HG03439 (cell line): ENCODE measurements at regions not wholly inside any gene's neighbourhood (a gene's known extent, or its start where the extent isn't known, plus 50 kb on each side); places are given as distances from the start of the nearest gene placed in this dataset.

Experiments used
- ATAC-seq: cut with Tn5 transposase; IDR thresholded peaks from one replicate; pipeline ENCODE4 v1.9.1; 2021; ENCODE audit warnings: mild to moderate bottlenecking, moderate library complexity; ENCODE audit not compliant: unreplicated experiment

- ATAC-seq, result no peak
Measured at GRCh38 chr2:62370321-62371250, 135.4 kb downstream of the TMEM17 start.

DNA sequence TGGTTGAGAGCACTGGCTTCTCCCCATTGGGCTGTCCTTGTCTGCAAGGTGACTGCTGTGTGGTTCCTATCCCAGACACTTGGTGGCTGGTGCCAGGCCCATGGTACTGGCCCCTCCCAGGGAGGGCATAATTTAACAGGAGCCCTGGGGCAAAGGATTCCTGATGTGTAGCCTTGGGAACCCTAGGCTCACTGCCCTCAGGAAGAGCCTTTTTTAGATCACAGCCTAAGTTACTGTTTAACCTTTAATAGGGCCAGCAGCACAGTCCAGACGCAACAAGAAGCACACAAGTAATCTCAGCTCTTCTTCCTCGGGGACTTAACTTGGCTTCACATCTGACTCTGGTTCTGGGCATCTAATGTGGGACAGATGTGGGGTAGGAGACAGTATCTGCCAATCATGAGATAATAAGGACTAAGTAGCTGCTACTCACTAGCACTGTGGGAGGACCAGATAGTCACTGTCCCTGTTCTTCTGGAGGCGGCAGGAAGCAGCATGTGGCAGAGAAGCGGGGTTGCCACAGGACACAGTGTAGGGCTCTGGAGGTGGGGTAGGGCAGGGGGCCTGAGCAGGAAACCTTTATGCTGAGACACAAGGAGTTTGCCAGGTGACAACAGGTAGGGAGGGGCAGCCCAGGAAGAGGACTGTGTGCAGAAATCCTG is 136.3 kb downstream of the TMEM17 start:
- no peak for ATAC-seq

DNA sequence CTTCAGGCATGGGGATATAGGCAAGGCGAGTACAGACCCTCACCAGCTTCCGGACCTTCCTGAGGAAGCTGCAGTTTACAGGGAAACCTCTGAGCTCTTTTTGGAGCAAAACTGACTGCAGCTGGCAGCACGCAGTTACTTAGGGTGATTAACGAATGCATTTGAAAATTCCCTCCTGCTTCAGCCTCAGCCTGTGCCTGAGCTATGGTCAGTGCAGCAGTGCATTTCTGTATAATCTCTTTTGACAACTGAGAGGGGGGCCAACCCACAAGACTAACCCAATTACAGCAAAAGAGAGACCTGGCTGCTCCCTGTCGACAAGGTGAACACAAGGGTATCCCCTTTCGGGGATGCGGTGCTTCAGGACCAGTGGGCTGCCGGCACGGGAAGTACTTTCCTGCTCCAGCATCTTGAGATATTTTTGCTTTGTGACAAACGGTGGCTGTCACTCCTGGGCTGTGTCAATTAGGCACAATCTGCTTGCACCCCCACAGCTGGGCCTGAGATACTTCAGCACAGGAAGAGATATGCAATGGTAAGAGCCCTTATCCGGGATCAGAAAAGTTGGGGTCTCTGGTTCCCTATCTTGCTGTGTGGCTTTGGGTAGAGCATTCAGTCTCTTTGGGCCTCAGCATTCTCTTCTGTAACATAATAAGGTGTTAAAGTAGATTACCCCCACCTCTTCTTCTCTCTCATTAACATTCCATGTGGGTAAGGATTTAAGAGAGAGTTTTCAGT is 141.0 kb downstream of the TMEM17 start:
- ATAC-seq, result no peak

DNA sequence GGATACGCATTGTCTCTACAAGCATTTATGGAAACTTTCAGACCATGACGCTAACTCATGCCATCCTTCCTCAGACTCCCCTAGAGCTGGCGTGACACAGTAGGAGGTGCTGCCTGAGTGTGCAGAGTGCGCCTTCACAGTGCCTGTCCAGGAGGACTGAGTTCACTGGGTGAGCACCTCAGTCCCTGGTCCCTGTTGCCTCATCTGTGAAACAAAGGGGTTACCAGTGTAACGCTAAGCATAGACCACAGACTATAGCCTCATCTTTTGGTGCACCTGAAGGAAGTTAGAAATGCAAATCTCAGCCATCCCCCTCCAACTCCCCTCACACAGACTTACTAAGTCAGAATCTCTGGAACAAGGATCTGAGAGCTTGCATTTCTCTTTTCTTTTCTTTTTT is 142.8 kb downstream of the TMEM17 start:
- ATAC-seq, result no peak

GRCh38 chr2:62362561-62362960 is 143.4 kb downstream of the TMEM17 start:
- no peak for ATAC-seq

DNA sequence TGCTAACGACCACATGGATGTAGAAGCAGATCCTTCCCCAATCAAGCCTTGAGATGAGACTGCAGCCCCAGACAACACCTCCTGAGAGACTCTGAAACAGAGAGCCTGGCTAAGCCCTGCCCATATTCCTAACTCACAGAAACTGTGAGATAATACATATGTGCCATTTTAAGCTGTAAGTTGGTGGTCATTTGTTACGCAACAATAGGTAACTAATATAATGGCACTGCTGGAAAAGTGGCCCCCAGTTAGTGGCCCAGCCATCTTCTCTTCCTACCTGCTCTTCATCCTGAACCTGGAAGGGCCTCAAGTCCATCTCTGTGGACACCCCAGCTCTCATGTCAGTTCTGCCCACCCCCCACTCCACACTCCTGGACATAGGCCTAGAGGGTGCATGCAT is 144.0 kb downstream of the TMEM17 start:
- ATAC-seq, result no peak

DNA sequence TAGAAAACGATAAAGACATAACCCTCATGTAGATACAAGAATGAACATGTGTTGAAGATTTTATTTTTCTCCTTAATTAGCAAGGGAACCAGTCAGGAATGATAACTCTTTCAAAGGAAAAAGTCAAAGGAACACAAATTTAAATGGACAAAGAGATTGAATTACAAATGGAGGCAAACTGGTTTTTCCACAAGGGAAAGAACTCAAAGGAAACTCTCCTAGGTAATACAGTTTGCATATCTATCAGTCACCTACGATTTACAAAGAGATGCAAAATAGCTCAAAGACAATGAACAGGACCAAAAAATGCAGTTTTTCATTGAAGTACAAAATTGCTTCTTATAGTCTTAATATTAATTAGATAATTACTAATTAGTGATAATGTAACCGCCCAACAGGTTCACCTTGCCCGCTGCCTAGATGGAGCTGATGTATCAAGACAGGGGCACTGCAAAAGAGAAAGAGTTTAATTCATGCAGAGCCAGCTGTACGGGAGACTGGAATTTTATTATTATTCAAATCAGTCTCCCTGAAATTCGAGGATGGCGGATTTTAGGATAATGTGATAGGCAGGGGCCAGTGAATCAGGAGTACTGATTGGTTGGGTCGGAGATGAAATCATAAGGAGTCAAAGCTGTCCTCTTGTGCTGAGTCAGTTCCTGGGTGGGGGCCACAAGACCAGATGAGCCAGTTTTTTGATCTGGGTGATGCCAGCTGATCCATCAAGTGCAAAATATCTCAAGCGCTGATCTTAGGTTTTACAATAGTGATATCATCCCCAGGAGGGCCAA is 151.0 kb downstream of the TMEM17 start:
- ATAC-seq, result no peak

DNA sequence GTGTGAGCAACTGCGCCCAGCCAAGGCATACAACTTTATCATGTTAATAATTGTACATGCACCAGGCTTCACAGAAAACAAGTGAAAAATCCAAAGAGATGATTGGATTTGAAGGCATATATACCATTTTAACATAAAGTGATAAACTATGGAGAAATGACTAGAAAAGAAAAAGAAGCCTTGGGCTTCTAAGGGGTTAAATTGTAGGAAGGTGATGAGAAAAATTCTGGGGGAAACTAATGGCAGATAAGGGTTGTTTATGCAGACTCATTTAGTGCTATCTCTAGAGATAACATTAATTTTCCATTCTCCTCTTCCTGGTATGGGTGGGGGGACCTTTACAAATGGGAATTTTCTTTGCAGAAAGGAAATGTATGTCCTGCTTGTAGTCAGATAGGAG is 154.0 kb downstream of the TMEM17 start:
- ATAC-seq, result no peak

DNA sequence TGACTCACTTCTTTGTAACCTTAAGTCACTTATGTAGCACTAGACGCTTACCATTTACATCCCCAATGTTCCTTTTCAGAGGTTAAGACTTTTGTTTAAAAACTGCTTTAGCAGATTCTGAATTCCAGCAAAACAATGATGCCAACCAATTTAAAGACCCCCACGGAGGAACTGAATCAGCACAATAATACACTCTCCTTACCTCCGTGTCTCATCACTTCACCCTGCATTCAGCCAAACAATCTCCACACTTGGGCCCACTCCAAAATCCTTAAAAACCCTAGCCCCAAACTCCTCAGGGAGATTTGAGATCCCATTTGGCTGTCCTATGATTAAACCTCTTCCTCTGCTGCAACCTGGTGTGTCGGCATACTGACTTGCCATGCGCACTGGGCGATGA is 153.9 kb downstream of the B3GNT2 start:
- no peak for ATAC-seq

DNA sequence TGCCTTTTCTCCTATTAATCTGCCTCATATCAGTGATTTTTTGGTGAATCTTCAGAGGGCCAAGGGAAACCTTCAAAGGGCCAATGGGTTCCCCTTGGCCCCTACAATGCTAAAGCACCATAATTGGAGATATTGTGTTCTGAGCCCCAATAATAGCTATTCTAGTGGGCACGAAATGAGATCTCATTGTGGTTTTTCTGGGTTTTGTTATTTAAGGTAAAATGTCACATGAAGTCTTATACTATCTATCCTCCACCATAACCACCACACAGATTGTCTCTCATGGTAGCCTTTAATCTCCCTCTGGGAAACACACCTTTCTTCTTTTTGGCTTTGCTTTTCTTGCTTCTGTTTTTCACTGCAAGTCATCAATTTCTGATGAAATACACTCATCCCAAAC is 152.8 kb downstream of the B3GNT2 start:
- ATAC-seq, result no peak

DNA sequence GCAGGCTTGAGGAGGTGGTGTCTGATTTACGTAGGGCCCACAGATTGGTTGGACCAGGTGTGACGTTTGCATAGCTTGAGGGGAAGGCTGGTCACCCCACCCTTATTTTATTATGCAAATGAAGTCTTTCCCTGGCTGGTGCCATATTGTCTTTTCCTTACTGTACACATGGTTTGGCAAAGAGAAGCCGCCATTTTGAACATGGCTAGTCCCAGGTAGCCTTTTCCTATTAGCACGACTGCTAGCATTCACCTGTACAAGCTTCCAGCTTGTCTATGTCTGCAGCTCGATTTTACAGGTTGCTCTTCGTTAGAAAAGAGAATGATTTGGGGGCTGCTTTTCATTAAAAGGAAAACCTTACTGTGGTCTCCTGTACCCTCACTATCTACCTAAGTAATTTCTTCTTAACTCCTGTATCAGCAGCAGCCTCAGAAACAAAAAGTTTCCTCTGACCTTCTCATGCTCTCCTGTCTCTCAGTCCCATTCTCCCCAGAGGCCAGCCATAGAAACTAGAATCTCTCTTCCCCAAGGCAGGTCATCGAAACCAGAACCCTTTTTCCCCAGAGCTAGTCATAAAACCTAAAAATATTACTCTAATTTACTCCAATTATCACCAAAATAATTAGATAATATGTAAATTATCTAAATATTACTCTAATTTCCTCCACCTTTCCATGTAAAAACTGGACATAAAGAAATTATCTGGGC is 151.8 kb downstream of the B3GNT2 start:
- ATAC-seq, result no peak

- peak; percentile 65 for ATAC-seq
Measured at GRCh38 chr2:62344472-62344871, 148.6 kb downstream of the B3GNT2 start.

DNA sequence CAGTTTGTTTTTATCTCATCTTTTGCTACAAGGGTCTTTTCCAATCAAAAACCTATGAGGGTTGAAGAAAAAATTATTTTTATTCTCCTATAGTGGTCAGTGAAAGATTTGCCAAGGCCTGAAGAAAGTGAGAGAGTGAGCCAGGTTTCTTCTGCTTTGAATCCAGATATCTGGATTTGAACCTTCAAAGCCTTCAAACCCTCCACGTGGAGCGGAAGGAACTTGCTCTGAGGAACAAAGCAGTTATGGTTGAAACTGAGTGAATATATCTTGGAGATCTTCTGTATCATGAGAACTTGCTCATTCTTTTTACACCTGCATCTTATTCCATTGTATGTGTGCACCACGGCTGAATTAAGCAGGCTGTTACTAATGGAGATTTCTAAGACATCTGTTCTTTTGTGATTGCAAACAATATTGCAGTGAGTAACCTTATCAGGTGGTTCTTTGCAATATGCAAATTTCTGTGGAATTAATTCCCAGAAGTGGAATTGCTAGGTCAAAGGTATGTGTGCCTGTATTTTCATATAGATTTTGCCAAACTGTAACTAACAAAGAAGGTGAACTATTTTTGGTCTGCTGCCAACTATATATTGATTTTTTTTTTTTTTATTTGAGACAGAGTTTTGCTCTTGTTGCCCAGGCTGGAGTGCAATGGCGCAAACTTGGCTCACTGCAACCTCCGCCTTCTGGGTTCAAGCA is 147.9 kb downstream of the B3GNT2 start:
- no peak for ATAC-seq

- no peak for ATAC-seq
Measured at GRCh38 chr2:62343206-62343605, 147.3 kb downstream of the B3GNT2 start.

- ATAC-seq, result peak; percentile 70
Measured at GRCh38 chr2:62340994-62341484, 145.1 kb downstream of the B3GNT2 start.

DNA sequence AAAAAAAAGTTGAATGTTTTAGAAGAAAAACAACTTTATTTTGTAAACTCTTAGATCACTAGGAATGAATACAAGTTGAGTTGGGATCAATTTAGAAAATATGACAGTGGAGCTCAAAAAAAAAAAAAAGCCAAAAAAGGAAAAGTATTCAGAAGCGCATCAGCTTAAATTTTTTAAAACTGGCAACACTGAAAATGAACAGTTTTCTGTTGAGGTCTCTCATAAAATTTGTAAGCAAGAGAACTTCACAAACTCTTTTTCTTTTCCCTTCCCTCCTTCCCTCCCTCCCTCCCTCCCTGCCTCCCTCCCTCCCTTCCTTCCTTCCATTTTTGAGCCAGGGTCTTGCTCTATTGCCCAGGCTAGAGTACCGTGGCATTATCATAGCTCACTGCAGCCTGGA is 143.9 kb downstream of the B3GNT2 start:
- ATAC-seq, result no peak

DNA sequence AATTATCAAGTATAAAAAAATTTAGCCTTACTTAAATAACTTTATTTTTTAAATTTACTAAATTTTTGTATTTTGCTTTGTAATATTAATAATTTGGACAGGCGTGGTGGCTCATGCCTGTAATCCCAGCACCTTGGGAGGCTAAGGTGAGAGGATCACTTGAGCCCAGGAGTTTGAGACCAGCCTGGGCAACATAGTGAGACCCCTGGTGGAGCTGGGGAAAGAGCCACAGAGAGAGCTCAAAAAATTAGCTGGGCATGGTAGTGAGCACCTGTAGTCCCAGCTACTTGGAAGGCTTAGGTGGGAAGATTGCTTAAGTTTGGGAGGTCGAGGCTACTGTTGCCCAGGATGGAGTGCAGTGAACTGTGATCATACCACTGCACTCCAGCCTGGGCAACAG is 143.5 kb downstream of the B3GNT2 start:
- no peak for ATAC-seq

- no peak for ATAC-seq
Measured at GRCh38 chr2:62338111-62338510, 142.2 kb downstream of the B3GNT2 start.

DNA sequence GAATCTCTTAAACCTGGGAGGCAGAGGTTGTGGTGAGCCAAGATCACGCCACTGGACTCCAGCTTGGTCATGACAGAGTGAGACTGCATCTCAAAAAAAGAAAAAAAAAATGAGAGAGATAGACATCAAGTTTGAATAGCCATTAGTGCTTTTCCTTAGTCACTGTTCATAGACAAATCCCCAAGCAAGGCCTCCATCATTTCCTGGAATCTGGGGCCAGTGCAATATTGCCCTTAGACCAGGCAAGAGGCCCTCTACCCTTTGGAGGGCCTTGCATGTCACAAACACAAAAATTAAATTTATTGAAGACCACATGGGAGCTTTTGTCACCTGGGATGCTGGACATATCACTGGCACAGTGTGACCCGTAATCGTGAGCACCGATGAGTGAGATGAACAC is 141.5 kb downstream of the B3GNT2 start:
- ATAC-seq, result no peak
